SK-N-DZ (cell line): ENCODE measurements at regions not wholly inside any gene's neighbourhood (a gene's known extent, or its start where the extent isn't known, plus 50 kb on each side); places are given as distances from the start of the nearest gene placed in this dataset.
"Not testable (repeated sequence)": the region's sequence is repeated elsewhere in the genome, so short reads cannot be mapped to it uniquely, and the experiment has no call there.

Experiments used
- DNase-seq: peaks from one replicate; pipeline ENCODE4 v3.0.0-alpha.2; 2015; ENCODE audit warnings: low spot score

DNA sequence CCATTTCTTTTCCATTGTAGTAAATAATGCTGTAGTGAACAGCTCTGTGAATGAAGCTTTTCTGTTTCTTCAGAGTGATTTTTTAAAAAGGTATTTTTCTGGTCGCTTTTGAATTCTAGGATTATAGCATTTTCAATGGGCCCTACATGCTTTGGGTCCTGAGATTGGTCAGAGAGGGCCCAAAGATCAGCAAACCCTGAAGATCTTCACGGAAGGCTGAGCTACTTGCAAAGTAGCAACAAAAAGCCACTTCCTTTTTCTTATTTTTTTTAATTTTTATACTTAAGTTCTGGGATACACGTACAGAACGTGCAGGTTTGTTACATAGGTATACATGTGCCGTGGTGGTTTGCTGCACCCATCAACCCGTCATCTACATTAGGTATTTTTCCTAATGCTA is 200.5 kb downstream of the FAT3 start:
- no peak for DNase-seq

DNA sequence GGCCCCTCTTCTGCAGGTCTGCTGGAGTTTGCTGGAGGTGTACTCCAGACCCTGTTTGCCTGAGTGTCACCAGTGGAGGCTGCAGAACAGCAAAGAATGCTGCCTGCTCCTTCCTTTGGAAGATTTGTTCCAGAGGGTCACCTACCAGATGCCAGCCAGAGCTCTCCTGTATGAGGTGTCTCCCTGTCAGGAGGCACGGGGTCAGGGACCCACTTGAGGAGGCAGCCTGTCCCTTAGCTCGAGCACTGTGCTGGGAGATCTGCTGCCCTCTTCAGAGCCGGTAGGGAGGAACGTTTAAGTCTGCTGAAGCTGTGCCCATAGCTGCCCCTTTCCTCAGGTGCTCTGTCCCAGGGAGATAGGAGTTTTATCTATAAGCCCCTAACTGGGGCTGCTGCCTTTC is 207.9 kb downstream of the FAT3 start:
- DNase-seq = no peak

DNA sequence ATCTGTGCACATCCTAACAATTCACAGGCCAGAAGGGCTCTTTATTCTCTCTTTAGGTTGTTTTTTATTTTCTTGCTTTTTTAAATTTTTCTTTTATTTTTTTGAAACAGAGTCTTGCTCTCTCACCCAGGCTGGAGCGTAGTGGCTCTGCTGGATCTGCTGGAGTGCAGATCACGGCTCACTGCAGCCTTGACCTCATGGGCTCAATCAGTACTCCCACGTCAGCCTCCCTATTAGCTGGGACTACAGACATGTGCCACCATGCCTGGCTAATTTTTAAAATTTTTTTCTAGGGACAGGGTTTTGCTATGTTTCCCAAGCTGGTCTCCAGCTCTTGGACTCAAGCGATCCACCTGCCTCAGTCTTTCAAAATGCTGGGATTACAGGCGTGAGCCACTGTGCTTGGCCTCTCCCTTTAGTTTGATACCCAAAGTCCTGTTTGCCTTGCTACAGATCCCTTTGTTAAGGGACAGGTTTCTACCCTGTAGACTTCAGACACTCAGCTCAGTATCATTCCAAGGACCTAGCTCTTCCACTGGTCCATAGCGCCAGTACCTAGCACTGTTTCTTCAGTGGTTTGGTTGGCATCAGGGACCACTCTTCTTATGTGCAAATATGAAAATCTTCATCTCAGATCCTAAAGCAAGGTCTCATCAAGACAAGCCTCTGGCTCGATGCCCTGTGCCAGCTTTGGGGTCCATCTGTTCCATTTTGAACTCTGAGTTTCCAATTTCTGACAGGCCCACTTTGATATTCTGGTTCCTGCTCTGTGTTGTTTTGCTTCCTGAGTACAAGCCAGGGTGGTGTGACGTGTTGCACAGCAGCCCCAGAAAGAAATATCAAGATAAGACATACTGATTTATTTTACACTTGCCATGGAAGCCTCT is 211.7 kb downstream of the FAT3 start:
- no peak for DNase-seq

DNA sequence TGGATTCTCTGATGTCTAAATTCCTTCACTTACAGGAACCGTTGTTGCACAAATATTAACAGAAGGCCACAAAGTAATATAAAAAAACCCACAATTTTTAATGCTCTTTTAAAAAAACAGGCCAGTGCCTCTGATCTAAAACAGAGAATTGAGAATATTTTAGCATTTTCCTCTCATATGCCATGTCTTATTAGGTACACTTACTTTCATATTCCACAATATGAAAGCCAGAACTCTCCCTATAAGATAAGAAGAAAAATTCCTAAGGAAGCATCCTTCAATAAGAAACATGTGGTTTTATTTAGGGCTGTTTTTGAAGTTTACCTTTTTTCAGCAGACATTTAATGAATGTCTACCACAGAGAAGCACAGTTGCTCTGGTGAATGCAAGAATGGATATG is 214.5 kb downstream of the FAT3 start:
- no peak for DNase-seq

DNA sequence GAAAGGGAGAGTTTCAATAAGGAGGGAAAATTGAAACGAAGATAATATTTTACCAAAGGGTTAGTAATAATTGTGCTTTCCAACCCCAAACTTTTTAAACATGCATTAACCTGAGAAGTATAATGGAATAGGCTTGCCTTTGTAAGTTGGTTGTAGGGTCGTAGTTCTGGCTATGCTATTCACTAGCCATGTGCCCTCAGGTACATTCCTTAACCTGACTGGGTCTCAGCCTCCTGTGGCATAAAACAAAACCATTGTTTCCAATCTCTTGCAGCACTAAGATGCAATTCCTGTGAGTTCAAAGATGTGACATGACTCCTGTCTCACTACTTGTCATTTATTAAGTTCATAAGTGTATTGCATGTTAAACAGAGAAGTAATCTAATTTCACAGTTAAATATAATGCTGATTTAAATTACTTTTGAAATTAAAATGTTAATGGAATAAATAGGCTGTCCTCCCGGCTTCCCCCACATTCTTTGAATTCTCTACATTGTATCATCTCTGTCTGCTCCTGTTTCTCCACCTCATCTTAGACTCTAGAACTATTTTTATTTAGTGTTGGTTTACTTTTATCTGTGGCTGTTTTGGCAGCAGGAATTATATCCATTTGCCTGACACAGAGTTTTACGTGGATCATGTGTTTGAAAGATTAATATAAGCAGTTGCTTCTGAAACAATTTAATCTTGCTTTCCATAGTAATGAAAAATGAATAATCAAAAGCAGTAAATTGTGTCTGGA is 216.3 kb downstream of the FAT3 start:
- DNase-seq = no peak

DNA sequence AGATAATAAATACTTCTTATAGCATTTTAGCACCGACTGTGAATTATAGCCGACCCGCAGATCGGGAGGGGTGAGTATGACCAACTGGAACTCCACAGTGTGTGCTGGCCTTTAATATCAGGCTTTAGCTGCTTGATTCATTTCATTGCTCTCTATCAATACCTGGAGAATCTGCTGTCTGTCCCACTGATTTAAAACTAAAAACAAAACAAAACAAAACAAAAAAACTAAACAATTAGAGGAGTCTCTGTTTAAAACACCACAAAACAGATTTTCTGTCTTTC is 216.8 kb downstream of the FAT3 start:
- DNase-seq = no peak

DNA sequence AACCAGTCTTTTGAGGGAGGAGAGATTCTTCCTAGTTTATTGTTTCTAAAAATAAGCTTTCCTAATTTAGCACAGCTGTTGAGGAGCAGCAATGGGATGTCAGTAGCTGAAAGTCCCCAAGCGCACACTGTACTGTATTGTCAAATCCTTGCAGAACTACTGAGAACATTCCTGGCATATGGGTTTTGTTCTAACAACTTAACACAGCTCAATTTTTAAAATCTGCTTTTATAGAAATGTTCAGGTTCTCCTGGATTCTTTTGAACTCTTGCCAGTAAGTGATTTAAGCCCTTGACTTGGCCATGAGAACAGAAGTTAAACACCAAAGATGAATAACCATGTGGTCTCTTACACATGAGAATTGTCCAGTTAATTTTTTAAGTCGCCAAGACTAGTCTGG is 218.6 kb downstream of the FAT3 start:
- no peak for DNase-seq

DNA sequence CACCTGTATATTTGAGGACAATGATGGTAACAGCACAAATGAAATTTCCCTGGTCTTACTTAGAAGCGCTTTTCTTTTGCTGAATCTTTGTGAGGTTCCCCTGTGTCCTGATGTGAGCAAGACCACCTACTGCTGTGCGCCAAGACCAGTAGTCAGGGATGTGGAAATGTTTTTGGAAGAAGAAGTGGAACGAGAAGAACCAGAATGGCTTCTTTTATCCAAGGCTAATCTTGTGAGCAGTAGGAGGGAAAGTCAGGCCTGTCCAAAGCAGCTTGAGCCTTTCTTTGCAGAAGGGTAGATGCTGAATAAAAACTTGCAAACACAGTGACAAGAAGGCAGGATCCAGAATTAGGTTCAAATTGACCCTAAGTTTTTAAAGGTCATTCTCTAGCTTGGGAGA is 223.0 kb downstream of the FAT3 start:
- no peak for DNase-seq

DNA sequence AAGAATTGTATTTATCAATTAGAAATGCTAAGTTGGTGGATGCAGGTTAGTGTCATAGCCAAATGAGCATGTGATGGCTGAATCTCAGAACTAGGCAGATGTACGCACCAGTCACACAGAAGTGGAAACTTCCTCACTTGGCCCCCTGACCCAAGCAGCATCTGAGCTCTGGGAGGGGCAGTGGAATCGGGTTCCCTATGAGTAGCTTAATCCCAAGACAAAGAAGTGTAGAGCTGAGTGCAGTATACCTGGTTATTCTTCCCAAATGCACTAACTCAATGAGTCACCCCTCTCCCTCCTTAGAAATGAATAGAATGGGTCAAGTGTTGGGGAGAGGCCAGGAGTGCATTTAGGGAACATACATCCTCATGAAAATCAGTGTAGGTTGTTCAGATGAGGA is 224.6 kb downstream of the FAT3 start:
- DNase-seq = no peak

DNA sequence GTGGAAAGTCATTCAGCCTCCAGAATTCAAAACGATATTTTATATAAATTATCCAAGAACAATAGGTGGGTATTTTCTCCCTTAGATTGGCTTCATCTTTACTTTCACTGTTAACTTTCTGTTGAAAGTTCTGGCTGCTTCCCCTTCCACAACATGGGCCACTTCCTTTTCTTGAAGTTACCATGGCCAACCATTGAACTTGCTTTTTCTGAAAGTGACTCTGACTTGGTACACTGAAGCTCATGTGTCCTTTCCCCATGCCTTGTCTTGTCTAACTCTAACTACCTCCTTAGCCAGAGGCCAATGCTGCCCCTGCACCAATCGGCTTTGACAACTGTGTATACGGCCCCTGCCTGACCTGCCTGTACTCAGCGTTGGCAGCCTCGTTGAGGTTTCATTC is 225.2 kb downstream of the FAT3 start:
- no peak for DNase-seq

DNA sequence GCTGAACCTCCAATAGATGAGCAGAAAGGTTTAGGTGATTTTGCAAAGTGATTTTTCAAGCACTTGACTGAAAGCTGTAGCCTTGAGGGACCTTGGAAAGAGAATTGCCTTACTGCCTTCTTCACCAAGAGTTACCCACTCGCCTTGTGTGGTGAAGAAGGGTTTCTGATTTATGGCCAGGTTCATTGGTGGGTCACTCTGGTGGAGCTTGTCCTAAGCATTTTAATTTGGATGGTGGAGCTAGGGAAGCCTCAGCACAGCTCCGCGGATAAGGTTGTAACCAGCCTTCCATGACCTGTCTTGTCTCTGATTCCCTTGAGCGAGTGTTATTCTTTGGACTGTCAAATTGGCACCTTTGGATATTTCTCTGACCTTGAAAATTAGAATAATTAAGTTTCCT is 226.4 kb downstream of the FAT3 start:
- DNase-seq = no peak

DNA sequence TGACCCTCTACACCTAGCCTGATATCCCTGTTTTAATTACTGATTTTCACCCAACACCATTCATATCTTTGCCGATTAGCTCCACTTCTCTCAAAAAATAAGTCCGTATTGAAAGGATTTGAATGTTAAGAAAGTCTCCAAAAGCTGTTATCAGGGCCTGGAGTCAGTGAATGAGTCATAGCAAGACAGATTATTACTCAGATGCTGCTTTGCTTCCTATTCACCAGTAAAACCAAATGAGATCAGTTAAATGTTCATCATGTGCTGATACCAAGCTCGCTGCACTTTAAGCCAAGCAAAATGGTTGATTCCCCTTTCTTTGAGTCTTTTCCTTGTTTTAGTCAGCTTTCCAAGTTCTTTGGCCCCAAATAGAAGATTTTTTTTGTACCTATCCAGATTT is 228.4 kb downstream of the FAT3 start:
- no peak for DNase-seq

DNA sequence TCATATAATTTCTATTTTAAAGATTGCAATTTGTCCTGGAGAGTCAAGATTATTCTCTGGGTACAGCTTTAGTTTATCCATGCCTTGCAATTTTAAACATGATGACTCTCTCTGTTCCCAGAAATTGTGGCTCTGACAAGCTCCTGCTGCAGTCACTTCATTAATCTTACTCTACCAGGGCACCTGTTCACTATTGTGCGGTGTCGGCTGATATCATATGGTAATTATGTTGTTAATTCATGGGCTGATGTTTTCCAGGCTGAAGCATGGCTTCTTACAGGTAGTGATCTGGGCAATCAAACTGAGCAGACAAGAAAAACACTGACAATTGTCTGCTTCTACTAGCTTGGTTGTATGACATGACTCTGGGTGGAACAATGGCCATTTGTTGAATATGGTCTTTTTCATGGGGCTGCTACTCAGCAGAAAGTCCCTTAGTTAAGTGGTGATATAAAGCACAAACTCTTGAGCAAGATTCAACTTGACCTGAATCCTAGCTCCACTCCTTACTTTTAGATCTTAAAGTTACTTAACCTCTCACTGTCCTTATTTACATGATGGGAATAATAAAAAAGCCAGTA is 230.7 kb downstream of the FAT3 start:
- DNase-seq = peak; percentile 82

DNA sequence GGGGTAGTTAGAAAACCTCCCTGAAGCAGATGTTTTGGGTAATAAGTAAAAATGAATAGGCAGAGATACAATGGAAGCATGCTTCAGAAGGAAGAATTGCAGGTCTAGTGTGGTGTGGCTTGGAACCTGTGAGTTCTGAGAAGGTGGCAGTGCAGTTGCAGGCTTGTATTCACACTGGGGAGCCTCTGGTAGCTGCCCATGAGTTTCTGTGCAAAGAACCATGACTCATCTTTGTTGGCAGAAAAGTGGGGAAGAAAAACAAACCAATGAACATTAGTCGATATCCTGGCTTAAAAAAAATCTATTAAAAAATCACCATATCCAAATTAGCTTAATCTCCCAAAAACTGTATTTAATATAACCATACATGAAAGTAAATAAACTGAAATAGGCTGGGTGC is 232.6 kb downstream of the FAT3 start:
- DNase-seq = no peak

DNA sequence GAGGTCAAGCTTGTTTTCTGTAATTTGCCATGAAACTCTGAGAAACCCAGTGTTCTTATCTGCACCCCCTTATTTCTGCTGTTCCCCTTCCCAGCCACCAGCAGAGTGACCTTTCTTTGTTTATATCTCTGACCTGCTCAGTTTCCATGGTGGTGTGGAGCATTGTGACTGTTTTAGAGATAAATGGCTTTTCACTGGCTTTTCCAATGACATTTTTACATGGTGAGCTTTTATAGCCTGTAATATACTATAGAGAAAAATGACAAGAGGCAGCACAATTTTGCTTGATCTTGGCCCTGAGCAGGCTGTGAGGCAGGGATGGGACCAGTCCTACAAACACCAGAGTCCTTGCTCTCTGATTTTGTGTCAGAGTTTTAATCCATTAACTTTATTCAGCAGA is 233.9 kb downstream of the FAT3 start:
- no peak for DNase-seq

DNA sequence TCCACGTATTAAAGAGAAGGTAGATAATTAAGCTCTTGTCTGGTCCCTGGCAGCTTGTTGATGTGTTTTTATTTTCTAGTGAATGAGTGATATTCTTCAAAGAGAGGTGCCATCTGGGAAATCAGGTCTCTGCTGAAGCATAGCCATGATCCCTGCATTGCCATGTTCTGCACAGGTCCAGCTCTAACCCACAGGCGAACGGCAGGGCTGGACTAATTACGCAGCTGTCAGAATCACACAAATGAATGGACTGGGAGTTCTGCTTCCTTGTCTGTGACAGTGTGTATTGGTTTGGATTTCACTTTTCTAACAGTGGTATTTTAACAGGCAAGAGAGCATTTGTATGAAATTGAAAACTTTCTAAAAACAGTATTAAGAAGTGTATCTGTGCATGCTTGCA is 235.6 kb downstream of the FAT3 start:
- DNase-seq = no peak

DNA sequence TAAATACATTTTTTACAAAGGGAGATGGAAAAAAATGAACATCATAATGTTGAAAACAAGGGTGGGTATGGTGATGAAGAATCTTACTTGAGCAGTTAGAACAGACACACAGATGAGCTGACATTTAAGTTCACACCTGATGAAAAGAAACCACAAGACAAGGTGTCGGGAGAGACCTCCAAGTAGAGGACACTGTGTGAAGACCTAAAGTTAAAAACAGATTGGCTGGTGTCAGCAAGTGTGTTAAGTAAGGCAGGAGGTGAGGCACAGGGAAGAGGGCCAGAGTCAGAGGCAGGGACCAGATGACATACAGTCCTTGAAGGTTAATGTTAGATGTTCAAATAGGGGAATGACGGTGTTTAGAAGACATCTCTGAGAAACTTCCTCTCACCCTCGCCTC is 236.8 kb downstream of the FAT3 start:
- DNase-seq = no peak

DNA sequence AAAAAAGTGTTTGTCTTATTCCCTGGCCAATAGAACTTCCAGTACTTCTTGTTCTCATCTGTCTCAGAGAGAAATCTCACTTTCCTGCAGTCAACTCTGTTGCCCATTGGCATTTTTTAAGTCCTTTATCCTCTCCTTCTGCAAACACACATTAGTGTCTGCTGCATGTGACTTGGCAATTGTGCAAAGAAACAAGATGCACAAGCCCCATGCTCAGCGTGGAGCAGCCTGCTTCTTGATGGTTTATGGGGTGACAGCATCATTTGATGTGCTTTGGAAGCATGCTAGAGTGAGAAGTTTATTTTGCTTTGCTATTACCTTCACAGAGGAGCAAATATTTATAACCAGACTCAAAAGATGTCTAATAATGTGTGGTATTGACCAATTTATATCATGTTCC is 238.2 kb downstream of the FAT3 start:
- DNase-seq = no peak

DNA sequence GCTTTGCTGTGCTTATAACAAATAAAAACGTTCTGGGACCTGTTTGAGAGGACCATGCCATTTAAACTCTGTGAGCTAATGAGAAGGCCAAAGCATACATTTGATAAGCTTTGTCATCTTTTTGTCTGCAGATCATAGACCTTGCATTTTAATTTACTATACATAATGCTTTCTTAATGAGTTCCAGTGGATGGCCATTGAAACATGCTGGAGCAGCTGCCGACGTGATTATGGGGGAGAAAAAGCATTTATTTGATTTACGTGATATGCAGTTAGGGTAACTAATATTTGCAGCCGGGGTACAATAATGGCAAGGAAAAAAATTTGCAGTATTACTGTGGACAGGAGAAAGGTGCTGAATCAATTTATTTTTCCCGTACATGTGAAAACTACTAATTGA is 240.2 kb downstream of the FAT3 start:
- DNase-seq = no peak

DNA sequence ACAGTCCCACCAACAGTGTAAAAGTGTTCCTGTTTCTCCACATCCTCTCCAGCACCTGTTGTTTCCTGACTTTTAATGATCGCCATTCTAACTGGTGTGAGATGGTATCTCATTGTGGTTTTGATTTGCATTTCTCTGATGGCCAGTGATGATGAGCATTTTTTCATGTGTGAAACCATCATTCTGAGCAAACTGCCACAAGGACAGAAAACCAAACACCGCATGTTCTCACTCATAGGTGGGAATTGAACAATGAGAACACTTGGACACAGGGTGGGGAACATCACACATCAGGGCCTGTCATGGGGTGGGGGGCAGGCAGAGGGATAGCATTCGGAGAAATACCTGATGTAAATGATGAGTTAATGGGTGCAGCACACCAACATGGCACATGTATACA is 240.8 kb downstream of the FAT3 start:
- DNase-seq = not testable (repeated sequence)

DNA sequence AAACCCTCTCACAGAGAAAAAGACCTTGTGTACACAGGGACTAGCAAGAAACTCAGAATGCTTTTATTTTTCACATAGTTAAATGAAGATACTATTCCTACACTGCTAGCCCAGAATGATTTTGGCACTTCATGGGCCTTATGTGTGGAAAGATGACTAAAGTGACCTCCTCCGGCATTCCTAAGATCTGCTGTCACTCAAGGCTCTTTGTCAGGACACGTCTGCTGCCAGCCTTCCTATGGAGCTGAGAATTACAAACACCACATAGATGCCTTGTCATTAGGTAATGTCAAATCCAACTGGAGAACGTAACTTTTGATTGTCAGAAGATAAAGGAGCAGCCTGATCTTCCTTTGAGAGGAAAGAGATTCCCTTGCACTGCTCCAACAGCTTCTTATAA is 249.1 kb downstream of the FAT3 start:
- DNase-seq = no peak

DNA sequence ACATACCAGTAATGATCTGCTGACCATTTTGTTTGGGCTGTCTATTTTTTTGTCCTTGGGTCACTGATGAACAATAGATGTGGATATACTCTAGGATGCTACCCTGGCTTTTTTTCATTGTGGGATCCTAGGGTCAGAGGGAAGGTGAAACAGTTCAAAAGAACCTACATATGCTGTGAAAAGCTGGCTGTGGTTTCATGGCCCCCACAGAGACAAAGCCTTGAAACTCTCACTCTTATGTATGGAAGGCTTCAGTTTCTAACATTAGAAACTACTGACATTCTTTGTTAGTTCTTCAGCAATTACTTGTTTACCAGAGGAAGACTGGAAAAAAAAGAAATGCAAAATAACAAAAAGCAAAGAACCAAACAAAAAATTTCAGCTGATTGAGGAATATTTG is 250.7 kb downstream of the FAT3 start:
- no peak for DNase-seq

DNA sequence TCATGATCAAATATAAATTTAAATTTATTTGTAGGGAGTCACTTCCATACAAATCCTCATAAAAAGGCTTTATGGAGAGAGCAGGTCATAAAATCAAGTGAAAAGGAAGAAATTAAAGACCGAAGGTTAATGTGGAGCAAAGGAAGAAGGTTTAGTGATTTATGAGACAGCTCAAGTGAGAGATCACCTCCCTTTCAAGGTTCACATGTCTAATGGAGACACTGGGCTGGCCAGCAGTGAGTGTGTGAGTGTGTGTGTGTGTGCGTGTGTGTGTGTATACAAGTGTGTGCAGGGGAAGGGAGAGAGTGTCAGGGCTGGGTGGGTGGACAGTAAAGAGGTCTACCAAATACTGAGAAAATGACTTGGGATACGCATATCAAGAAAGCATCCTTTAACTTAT is 251.2 kb downstream of the FAT3 start:
- no peak for DNase-seq
